HG02588 (cell line): ENCODE measurements at regions not wholly inside any gene's neighbourhood (a gene's known extent, or its start where the extent isn't known, plus 50 kb on each side); places are given as distances from the start of the nearest gene placed in this dataset.
"Not testable (repeated sequence)": the region's sequence is repeated elsewhere in the genome, so short reads cannot be mapped to it uniquely, and the experiment has no call there.

Experiments
- ATAC-seq: cut with Tn5 transposase; IDR thresholded peaks from one replicate; pipeline ENCODE4 v1.9.1; 2021; ENCODE audit warnings: mild to moderate bottlenecking, moderate library complexity; ENCODE audit not compliant: unreplicated experiment

- no peak for ATAC-seq
Observed at GRCh38 chr12:84075991-84076390, 836.6 kb downstream of the SLC6A15 start.

- no peak for ATAC-seq
Observed at GRCh38 chr12:84073401-84073800, 839.2 kb downstream of the SLC6A15 start.

- no peak for ATAC-seq
Observed at GRCh38 chr12:84072961-84073360, 839.6 kb downstream of the SLC6A15 start.

- no peak for ATAC-seq
Observed at GRCh38 chr12:84070292-84070691, 842.3 kb downstream of the SLC6A15 start.

- no peak for ATAC-seq
Observed at GRCh38 chr12:84069699-84070098, 842.9 kb downstream of the SLC6A15 start.

- ATAC-seq = no peak
Observed at GRCh38 chr12:84069198-84069597, 843.4 kb downstream of the SLC6A15 start.

- ATAC-seq = no peak
Observed at GRCh38 chr12:84058136-84058535, 854.5 kb downstream of the SLC6A15 start.

GRCh38 chr12:84054811-84055210 is 857.8 kb downstream of the SLC6A15 start:
- no peak for ATAC-seq

GRCh38 chr12:84047881-84048280 is 864.7 kb downstream of the SLC6A15 start:
- ATAC-seq = no peak

GRCh38 chr12:84046859-84047258 is 865.7 kb downstream of the SLC6A15 start:
- no peak for ATAC-seq

- no peak for ATAC-seq
Observed at GRCh38 chr12:84043355-84043754, 869.2 kb downstream of the SLC6A15 start.

- ATAC-seq = no peak
Observed at GRCh38 chr12:84038242-84038641, 874.4 kb downstream of the SLC6A15 start.

GRCh38 chr12:84036912-84037311 is 875.7 kb downstream of the SLC6A15 start:
- no peak for ATAC-seq

- no peak for ATAC-seq
Observed at GRCh38 chr12:84035766-84036165, 876.8 kb downstream of the SLC6A15 start.

- no peak for ATAC-seq
Observed at GRCh38 chr12:84034871-84035270, 877.7 kb downstream of the SLC6A15 start.

GRCh38 chr12:84033162-84033561 is 879.4 kb downstream of the SLC6A15 start:
- ATAC-seq = no peak

GRCh38 chr12:84018556-84019179 is 893.9 kb downstream of the SLC6A15 start:
- ATAC-seq = not testable (repeated sequence)

GRCh38 chr12:84016956-84017355 is 895.6 kb downstream of the SLC6A15 start:
- ATAC-seq = no peak

- ATAC-seq = no peak
Observed at GRCh38 chr12:83997423-83997822, 915.2 kb downstream of the SLC6A15 start.

- ATAC-seq = no peak
Observed at GRCh38 chr12:83996671-83997070, 915.9 kb downstream of the SLC6A15 start.

- no peak for ATAC-seq
Observed at GRCh38 chr12:83985084-83985483, 927.5 kb downstream of the SLC6A15 start.

GRCh38 chr12:83980398-83980797 is 932.2 kb downstream of the SLC6A15 start:
- no peak for ATAC-seq

GRCh38 chr12:83979785-83980184 is 932.8 kb downstream of the SLC6A15 start:
- ATAC-seq = no peak
